HEK293T (cell line): ENCODE measurements at regions not wholly inside any gene's neighbourhood (a gene's known extent, or its start where the extent isn't known, plus 50 kb on each side); places are given as distances from the start of the nearest gene placed in this dataset.

ENCODE experiments used
- CTCF ChIA-PET: fragments of 350-600 bp; formaldehyde crosslinking; extraction: SDS; loops from one replicate; lab custom pipeline; 2021; ENCODE audit warnings: antibody characterized with exemption, inconsistent platforms; lab: Yijun Ruan, JAX
- POLR2A ChIA-PET: fragments of 350-600 bp; formaldehyde crosslinking; extraction: SDS; loops from one replicate; lab custom pipeline; 2020; ENCODE audit warnings: antibody characterized with exemption, inconsistent platforms; lab: Yijun Ruan, JAX
- DNase-seq: peaks from one replicate; pipeline ENCODE4 v3.0.0; 2012; ENCODE audit warnings: mixed read lengths; ENCODE audit errors: extremely low spot score
- ARNT ChIP-seq: fragments of 450-650 bp; IDR thresholded peaks from 2 replicates; pipeline ENCODE4 v1.6.1; 2017; ENCODE audit warnings: mild to moderate bottlenecking
- BHLHE40 ChIP-seq: fragments of 450-650 bp; IDR thresholded peaks from 2 replicates; pipeline ENCODE4 v1.6.1; 2016; ENCODE audit warnings: mild to moderate bottlenecking, moderate library complexity, borderline replicate concordance
- CTBP1 ChIP-seq: fragments of 450-650 bp; IDR thresholded peaks from 2 replicates; pipeline ENCODE4 v1.6.1; 2016; ENCODE audit warnings: borderline replicate concordance
- ELF4 ChIP-seq: fragments of 450-650 bp; IDR thresholded peaks from 2 replicates; pipeline ENCODE4 v1.6.1; 2017; ENCODE audit warnings: antibody characterized with exemption
- FOXA1 ChIP-seq: fragments of 450-650 bp; IDR thresholded peaks from 2 replicates; pipeline ENCODE4 v1.6.1; 2016; ENCODE audit warnings: mild to moderate bottlenecking
- FOXK2 ChIP-seq: fragments of 450-650 bp; IDR thresholded peaks from 2 replicates; pipeline ENCODE4 v1.6.1; 2016; ENCODE audit warnings: mild to moderate bottlenecking
- FOXM1 ChIP-seq: fragments of 450-650 bp; IDR thresholded peaks from 2 replicates; pipeline ENCODE4 v1.6.1; 2017; ENCODE audit warnings: mild to moderate bottlenecking, borderline replicate concordance
- HDGF ChIP-seq: fragments of 450-650 bp; IDR thresholded peaks from 2 replicates; pipeline ENCODE4 v1.6.1; 2017; ENCODE audit warnings: antibody characterized with exemption, borderline replicate concordance
- L3MBTL2 ChIP-seq: fragments of 450-650 bp; conservative IDR thresholded peaks from 2 replicates; pipeline ENCODE4 v1.6.1; 2016; ENCODE audit warnings: mild to moderate bottlenecking
- LEF1 ChIP-seq: fragments of 450-650 bp; IDR thresholded peaks from 2 replicates; pipeline ENCODE4 v1.6.1; 2017; ENCODE audit warnings: mild to moderate bottlenecking, borderline replicate concordance
- NFRKB ChIP-seq: fragments of 450-650 bp; IDR thresholded peaks from 2 replicates; pipeline ENCODE4 v1.6.1; 2016; ENCODE audit warnings: mild to moderate bottlenecking, moderate library complexity
- SP1 ChIP-seq: fragments of 450-650 bp; IDR thresholded peaks from 2 replicates; pipeline ENCODE4 v1.6.1; 2017
- SUZ12 ChIP-seq: fragments of 450-650 bp; IDR thresholded peaks from 2 replicates; pipeline ENCODE4 v1.6.1; 2016; ENCODE audit warnings: mild to moderate bottlenecking
- TARDBP ChIP-seq: fragments of 450-650 bp; IDR thresholded peaks from 2 replicates; pipeline ENCODE4 v1.6.1; 2016
- ZNF384 ChIP-seq: fragments of 450-650 bp; IDR thresholded peaks from 2 replicates; pipeline ENCODE4 v1.6.1; 2016
- TF ChIP-seq, protein P1 (sequence below): fragments of 450-650 bp; IDR thresholded peaks from 2 replicates; pipeline ENCODE4 v1.6.1; 2016

DNA sequence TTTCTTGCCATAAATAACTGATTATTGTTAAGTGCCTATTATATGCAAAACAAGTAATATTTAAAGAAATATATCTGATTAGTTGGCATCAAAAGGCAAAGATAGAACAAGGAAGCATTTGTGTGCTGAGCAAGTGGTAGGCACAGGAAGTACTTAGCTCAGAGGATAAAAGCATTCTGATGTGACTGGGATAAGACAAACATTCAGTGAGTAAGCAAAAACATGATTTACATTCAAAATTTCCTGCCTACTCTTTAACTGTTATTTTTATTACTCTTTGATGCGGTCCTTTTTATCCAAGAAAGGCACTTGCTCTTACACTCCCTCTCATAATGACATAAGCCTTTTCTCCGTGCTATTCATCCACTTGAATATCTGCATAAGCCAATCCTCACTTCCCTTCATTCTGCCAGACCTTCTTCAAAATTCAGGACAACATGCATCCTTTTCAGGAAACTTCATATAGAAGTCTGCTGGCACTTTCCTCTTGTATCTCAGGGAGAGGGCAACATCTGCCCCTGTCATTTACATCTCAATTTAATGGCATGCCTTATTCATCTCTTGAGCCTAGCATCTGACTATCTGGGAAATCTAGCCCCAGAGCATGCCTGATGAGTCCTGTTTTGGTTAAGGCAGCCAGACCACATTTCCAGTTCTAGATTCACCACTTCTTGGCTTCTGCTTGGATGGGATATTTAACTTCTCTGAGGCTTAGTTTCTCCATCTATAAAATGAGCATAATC is 478.2 kb upstream of the ROBO2 start:
- DNase-seq = no peak
- ChIA-PET CTCF (interaction anchor here (1.3 kb wide), 1 partner anchor 9 kb away, joined by 7 read pairs; no protein-coding TSS in a partner anchor), POLR2A (no interaction called here)
- no peak for TF ChIP-seq ARNT
- no peak for TF ChIP-seq TARDBP
- TF ChIP-seq ZNF384 = no peak
- TF ChIP-seq HDGF = no peak
- TF ChIP-seq FOXK2 = no peak
- no peak for TF ChIP-seq BHLHE40
- TF ChIP-seq LEF1 = no peak
- no peak for TF ChIP-seq SUZ12
- no peak for TF ChIP-seq SP1
- no peak for TF ChIP-seq L3MBTL2
- no peak for TF ChIP-seq ELF4
- no peak for TF ChIP-seq CTBP1
- no peak for TF ChIP-seq FOXM1
- TF ChIP-seq, protein P1, sequence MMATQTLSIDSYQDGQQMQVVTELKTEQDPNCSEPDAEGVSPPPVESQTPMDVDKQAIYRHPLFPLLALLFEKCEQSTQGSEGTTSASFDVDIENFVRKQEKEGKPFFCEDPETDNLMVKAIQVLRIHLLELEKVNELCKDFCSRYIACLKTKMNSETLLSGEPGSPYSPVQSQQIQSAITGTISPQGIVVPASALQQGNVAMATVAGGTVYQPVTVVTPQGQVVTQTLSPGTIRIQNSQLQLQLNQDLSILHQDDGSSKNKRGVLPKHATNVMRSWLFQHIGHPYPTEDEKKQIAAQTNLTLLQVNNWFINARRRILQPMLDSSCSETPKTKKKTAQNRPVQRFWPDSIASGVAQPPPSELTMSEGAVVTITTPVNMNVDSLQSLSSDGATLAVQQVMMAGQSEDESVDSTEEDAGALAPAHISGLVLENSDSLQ = no peak
- TF ChIP-seq NFRKB = no peak
- no peak for TF ChIP-seq FOXA1

DNA sequence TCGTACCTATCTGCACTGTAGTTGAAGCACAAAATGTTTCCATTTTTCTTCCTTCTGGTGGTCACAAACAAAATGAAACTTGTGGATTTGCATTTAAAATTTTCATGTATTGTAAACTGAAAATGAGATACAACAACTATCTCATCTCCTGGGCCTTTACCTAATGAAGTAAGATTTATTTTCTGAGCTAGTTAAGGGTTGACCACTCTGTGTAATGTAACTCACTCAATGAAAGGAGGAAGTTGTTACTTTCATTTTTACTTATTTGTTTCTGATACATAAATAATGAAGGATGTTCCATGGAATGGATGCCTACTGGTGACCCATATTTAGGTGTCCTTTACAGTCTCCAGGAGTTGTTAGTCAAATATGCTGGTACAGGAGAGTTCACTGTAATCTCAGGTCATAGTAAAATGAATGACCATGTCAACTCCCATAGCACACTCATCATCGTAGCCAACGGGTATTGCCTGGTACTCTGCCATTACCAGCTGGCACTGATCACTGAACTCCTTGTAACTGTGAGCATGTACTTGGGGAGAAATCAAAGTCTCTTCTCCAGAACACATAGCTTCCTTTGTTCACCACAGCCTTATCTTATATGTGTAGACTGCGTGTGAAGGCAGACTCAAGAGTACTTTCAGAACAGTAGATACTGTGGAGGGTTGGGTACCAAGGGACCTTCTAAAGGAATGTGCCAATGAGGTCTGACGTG is 474.2 kb upstream of the ROBO2 start:
- DNase-seq = no peak
- CTCF ChIA-PET = no interaction called here
- TF ChIP-seq, protein P1 = no peak
- TF ChIP-seq LEF1 (no peak), HDGF (no peak), BHLHE40 (no peak), SP1 (no peak), NFRKB (no peak), FOXK2 (no peak), L3MBTL2 (no peak), ARNT (no peak), SUZ12 (no peak), CTBP1 (no peak), ZNF384 (no peak), TARDBP (no peak), FOXA1 (no peak), FOXM1 (no peak), ELF4 (no peak)
- POLR2A ChIA-PET = no interaction called here

DNA sequence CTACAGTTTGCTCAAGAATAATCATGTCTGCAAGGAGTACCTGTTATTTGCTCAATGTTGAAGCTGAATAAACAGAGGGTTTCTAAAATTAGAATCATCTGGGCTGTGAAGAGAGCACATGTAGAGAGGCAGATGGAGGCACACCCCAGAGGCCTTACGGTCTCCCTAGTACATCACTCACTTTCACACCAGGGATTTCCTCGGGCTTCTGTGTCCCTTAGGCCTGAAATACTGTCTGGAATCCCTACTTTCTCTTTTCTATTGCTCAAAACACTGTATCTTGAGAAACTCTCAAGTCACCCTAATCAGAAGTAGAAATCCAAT is 473.7 kb upstream of the ROBO2 start:
- POLR2A ChIA-PET = no interaction called here
- CTCF ChIA-PET = no interaction called here
- DNase-seq = no peak
- TF ChIP-seq SP1 (no peak), FOXM1 (no peak), ZNF384 (no peak), LEF1 (no peak), CTBP1 (no peak), FOXK2 (no peak), FOXA1 (no peak), L3MBTL2 (no peak), TARDBP (no peak), ELF4 (no peak), NFRKB (no peak), SUZ12 (no peak), HDGF (no peak)
- TF ChIP-seq, protein P1 = no peak

DNA sequence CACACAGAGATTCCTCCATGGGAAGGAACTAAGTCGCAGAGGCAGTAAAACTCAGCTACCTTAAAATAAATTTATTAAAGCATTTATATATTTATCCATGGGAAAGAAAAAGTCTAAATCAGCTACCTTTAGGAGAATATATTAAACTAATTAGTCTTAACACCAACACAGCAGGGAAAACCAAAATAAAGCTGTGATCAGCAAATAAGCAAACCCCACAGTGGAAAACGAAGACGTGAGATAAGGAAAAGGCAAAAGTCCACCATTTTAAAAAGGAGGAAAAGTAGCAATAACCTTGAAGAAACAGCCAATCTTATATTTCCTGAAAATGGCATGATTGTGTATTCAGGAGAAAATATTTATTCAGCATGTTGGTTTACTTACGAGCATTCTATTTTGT is 473.0 kb upstream of the ROBO2 start:
- no peak for TF ChIP-seq FOXK2
- no peak for TF ChIP-seq SP1
- no peak for TF ChIP-seq LEF1
- no peak for TF ChIP-seq FOXA1
- TF ChIP-seq, protein P1 = no peak
- no peak for TF ChIP-seq L3MBTL2
- TF ChIP-seq ARNT = no peak
- POLR2A ChIA-PET = no interaction called here
- DNase-seq = no peak
- CTCF ChIA-PET = no interaction called here

DNA sequence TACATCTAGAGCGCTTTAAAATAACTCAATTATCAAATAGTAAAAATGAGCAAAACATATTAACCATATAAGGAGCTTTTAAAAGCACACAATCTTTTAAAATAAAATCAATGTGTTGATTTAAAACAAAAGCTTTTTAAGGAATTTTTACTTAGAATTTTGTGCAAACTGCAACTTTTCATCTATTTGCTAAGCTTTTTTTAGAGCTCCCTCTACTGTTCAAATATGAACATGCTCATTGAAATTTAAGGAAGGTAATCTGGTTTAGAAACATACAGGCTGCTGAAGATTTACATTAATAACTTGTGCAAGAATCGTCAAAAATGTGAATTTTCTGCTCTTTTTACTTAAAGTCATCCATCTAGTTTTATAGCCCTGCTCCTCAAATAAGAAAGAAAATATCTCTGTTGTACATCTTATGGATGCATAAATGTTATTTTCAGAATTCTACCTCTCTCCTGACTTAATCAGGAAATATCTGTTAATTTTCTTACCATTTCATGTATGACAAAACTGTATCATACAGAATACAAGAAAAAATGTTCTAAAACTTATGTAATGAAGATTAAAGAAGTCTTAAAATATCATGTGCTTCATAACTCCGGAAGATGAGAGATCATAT is 469.4 kb upstream of the ROBO2 start:
- ChIA-PET POLR2A (no interaction called here), CTCF (interaction anchor here (0.6 to 1.3 kb wide), 4 partner anchors 10 to 40 kb away, joined by 3 to 7 read pairs (median 4); no protein-coding TSS in a partner anchor)
- DNase-seq = peak; percentile 7
- no peak for TF ChIP-seq HDGF
- TF ChIP-seq ELF4 = no peak
- TF ChIP-seq NFRKB = no peak
- no peak for TF ChIP-seq ARNT
- no peak for TF ChIP-seq SUZ12
- TF ChIP-seq BHLHE40 = no peak
- TF ChIP-seq SP1 = no peak
- no peak for TF ChIP-seq FOXM1
- no peak for TF ChIP-seq FOXA1
- TF ChIP-seq L3MBTL2 = no peak
- TF ChIP-seq, protein P1 = no peak
